ENCODE measurements at regions not wholly inside any gene's neighbourhood (a gene's known extent, or its start where the extent isn't known, plus 50 kb on each side); places are given as distances from the start of the nearest gene placed in this dataset.

GRCh38 chr18:68542846-68543245, 172.1 kb downstream of the TMX3 start:
- no peak overlapping the region for H3K27ac ChIP-seq
- TF ChIP-seq CTCF (conservative IDR thresholded peaks at IDR 0.05; ENCODE audit: low read depth), result no peak
- POLR2A ChIA-PET (ENCODE audit: low non-redundant PET), result no interaction called here
- CTCF ChIA-PET, result no interaction called here
- no peak for DNase-seq (ENCODE audit: low spot score)

GRCh38 chr18:68533641-68534040, 181.3 kb downstream of the TMX3 start:
- H3K27ac ChIP-seq, result no peak overlapping the region
- no peak for TF ChIP-seq CTCF (conservative IDR thresholded peaks at IDR 0.05; ENCODE audit: low read depth)
- POLR2A ChIA-PET (ENCODE audit: low non-redundant PET), result no interaction called here
- DNase-seq (ENCODE audit: low spot score), result no peak
- CTCF ChIA-PET, result no interaction called here

GRCh38 chr18:68532328-68532885, 182.5 kb downstream of the TMX3 start:
- POLR2A ChIA-PET (ENCODE audit: low non-redundant PET), result no interaction called here
- DNase-seq (ENCODE audit: low spot score), result no peak
- CTCF ChIA-PET, result no interaction called here

GRCh38 chr18:68525091-68525490, 189.8 kb downstream of the TMX3 start:
- no peak for DNase-seq (ENCODE audit: low spot score)
- H3K27ac ChIP-seq, result no peak overlapping the region
- TF ChIP-seq CTCF (conservative IDR thresholded peaks at IDR 0.05; ENCODE audit: low read depth), result no peak
- CTCF ChIA-PET, result no interaction called here
- POLR2A ChIA-PET (ENCODE audit: low non-redundant PET), result no interaction called here

More at GRCh38 chr18:68532328-68532885, 182.5 kb downstream of the TMX3 start:
- H3K27ac ChIP-seq, result no peak overlapping the region
- no peak for TF ChIP-seq CTCF (conservative IDR thresholded peaks at IDR 0.05; ENCODE audit: low read depth)

GRCh38 chr18:68520406-68521075, 194.4 kb downstream of the TMX3 start:
- no peak for DNase-seq (ENCODE audit: low spot score)
- no peak overlapping the region for H3K27ac ChIP-seq
- POLR2A ChIA-PET (ENCODE audit: low non-redundant PET), result no interaction called here
- no peak for TF ChIP-seq CTCF (conservative IDR thresholded peaks at IDR 0.05; ENCODE audit: low read depth)
- CTCF ChIA-PET, result no interaction called here

- H3K27ac ChIP-seq, result no peak overlapping the region
- CTCF ChIA-PET, result no interaction called here
- no peak for TF ChIP-seq CTCF (conservative IDR thresholded peaks at IDR 0.05; ENCODE audit: low read depth)
- POLR2A ChIA-PET (ENCODE audit: low non-redundant PET), result no interaction called here
- DNase-seq (ENCODE audit: low spot score), result no peak
Measured at GRCh38 chr18:68519336-68519735, 195.6 kb downstream of the TMX3 start.

All from RWPE1 (cell line).